Stimulated activated CD4-positive, alpha-beta T cell treated with anti-CD3 and anti-CD28 coated beads, Interleukin-12 subunit alpha, Interleukin-12 subunit beta, amount 100 ng/mL, for 48 hours (primary cell): ENCODE measurements at regions not wholly inside any gene's neighbourhood (a gene's known extent, or its start where the extent isn't known, plus 50 kb on each side); places are given as distances from the start of the nearest gene placed in this dataset.
"Not testable (repeated sequence)": the region's sequence is repeated elsewhere in the genome, so short reads cannot be mapped to it uniquely, and the experiment has no call there.

Source experiments
- DNase-seq, 3 donors: peaks; one replicate each; pipeline ENCODE4 v3.0.0-alpha.2; 2020; ENCODE audit warnings: low read depth in 2 of 3, low spot score in 1 of 3

DNA sequence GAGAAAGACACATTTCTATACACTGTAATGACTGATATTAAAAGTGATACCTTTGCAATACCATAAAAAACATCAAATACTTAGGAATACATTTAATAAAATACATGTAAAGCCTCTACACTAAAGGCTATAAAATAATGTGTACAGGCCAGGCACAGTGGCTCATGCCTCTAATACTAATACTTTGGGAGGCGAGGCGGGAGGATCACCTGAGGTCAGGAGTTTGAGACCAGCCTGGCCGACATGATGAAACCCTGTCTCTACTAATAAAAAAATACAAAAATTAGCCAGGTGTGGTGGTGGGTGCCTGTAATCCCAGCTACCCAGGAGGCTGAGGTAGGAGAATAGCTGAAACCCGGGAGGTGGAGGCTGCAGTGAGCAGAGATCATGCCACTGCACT lies 59.8 kb upstream of the RTL6 start:
- DNase-seq: not testable (repeated sequence)

DNA sequence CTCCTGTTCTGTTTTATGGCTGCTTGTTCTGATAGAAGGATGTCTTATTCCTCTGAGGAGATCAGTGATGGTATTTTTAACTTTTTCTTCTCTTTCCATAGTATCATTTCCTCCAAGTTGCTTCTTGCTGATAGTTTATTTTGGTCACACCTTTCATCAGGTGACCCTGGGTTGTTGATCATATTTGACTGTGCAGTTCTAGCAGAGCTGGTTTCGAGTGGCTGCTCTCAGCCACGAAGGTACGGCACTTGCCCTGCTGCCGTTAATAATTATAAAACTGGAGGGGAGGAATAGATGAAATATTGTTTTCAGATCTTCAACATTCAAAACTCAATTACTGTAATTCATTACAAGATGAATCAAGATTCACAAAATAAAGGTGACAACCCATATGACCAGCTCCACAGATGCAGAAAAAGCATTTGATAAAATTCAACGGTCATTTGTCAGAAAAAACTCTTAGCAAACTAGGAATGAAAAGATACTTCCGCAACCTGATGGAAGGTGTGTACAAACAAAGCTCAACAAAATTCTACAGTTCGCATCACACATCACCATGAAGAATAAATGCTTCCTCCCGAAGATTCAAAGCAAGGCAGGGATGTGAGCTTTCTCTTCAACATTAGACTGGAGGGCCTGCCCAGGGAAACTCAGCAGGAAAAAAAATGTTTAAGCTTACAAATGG lies 59.2 kb upstream of the RTL6 start:
- no peak for DNase-seq

GRCh38 chr22:44555597-44555996 lies 57.6 kb upstream of the RTL6 start:
- DNase-seq: no peak

DNA sequence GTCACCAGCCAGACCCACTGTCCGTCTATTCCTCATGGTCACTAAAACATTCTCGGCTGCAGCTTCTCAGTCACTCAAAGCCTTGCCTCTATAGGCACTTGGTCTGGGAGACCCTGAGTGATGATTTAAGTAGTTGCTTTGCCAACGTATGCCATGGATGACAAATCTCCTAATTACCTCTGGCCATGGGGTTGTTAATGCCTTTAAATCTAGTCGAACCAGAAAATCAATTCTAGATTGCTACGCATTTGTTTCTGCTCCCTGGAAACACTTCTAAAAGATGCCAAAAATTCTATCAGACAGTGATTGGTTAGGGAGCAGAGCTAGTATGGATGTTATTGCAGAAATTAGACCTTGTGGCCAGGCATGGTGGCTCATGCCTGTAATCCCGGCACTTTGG lies 57.0 kb upstream of the RTL6 start:
- DNase-seq: no peak

DNA sequence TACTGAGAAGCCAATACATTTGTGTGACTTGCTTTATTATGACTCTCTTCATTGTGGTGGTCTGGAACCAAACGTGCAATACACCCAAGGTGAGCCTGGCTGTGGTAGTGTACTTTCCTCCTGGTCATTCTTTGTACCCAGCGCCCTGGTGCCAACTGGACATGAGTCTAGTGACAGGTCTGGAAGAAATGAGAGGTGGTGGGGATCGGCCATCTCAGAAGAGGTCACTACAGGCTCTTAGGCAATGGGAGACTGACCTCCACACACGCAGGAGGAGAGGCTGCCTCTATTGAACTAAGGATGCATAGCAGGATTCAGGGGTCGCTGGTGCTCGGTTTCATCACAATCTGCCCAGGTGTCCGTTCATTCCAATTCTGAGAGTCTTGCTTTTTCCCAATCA lies 56.4 kb upstream of the RTL6 start:
- no peak for DNase-seq

DNA sequence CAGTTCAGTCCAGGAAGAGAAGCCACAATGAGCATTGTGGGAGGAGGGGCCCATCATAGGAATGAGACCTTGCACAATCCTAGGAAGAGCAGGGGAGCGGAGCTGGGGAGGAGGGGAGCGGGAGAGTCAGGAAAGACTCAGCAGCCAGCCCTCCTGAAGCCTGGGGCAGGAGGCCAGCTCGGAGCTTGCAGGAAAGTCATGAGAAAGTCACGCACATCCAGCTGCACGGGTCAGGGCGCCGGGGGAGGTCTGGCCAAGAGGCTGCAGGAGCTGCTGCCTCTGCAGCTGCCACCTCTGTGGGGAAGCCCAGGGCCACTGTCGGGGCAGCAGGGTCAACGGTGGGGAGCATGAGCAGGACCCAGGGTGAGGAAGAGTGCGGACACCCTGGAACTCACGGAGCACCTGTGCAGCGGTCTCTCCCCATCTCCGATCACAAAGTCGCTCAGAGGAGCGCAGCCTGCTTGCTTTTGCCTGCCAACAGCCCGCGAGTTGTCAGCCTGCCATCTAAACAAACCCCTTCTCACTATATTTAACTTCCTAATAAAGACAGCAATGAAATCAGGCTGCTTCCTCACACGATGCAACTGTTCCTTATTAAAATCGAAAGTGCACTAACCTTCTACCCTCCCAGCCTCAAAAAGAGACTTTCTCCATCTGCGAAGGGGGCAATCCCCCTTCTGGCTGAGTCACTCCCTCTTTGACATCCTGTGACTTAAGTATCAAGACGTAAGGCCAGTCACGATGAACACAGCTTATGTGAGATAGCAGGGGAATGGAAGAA lies 52.9 kb upstream of the RTL6 start:
- peak; percentile 5 to 32 (median 8) for DNase-seq

DNA sequence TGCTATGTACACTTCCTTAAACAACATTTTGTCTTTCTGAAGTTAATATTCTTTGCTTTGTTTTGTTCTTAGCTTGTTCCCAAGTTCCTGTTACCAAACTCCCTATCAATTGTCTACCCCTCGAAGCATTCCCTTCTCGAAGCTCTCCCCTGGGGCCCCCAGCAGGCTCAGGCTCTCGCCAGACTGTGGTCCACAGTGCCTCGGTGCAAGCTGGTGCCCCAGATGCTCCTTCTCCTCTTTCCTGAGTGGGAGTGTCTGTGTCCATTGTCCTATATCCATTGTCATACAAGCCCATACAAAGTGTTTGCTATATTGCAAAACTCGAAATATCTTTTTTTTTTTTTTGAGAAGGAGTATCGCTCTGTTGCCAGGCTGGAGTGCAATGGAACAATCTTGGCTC lies 51.7 kb upstream of the RTL6 start:
- DNase-seq: no peak

- no peak for DNase-seq
Measured at GRCh38 chr22:44548981-44549380, 50.9 kb upstream of the RTL6 start.
